ENCODE measurements at regions not wholly inside any gene's neighbourhood (a gene's known extent, or its start where the extent isn't known, plus 50 kb on each side); places are given as distances from the start of the nearest gene placed in this dataset.
A peak's percentile ranks its signal among the peaks of the same experiment; 100 is the strongest.

DNA sequence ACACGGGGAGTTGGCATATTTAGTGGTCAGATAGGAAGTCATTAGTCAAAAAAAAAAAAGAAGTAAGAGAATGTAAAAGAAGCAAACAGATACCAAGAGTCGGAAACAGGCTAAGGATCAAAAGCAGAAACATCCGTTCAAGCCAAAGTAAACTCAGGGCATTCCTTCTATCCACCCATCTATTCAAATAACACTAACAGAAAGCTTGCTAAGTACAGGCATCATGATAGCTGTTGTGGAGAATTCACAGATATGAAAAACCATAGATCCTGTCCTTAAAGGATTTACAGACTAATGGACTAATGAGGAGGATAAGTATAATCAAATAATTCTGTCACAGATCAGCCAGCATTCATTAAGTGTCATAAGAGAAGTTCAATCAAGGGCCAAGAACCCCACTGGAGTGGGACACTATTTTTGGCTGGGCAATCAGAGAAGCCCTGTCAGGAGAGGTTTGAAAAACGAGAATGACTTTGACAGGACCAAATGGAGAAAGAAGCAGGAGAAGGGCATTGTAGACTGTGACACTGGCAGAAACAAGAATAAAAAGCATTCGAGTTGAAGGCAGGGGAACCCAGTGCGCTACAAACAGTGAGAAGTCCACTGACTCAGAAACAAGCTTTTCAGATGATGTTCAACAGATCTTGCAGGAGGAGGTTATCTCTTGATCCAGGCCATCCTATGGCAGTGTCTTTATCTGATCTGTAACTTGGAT lies 154.2 kb upstream of the TSLP start (continued):
- no peak for TF ChIP-seq FOXJ3 (CRISPR knock-in tag; IDR thresholded peaks at IDR 0.05)
- TF ChIP-seq YY1 (IDR thresholded peaks at IDR 0.05; ENCODE audit: low read depth), result no peak
- TF ChIP-seq USF1 (IDR thresholded peaks at IDR 0.05; ENCODE audit: borderline replicate concordance, low read depth), result no peak
- TF ChIP-seq TCF12 (IDR thresholded peaks at IDR 0.05), result peak; percentile 89
- peak; percentile 60 for TF ChIP-seq JUND (IDR thresholded peaks at IDR 0.05)
- TF ChIP-seq, protein P1, sequence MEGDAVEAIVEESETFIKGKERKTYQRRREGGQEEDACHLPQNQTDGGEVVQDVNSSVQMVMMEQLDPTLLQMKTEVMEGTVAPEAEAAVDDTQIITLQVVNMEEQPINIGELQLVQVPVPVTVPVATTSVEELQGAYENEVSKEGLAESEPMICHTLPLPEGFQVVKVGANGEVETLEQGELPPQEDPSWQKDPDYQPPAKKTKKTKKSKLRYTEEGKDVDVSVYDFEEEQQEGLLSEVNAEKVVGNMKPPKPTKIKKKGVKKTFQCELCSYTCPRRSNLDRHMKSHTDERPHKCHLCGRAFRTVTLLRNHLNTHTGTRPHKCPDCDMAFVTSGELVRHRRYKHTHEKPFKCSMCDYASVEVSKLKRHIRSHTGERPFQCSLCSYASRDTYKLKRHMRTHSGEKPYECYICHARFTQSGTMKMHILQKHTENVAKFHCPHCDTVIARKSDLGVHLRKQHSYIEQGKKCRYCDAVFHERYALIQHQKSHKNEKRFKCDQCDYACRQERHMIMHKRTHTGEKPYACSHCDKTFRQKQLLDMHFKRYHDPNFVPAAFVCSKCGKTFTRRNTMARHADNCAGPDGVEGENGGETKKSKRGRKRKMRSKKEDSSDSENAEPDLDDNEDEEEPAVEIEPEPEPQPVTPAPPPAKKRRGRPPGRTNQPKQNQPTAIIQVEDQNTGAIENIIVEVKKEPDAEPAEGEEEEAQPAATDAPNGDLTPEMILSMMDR (IDR thresholded peaks at IDR 0.05), result no peak
- TF ChIP-seq RAD21 (IDR thresholded peaks at IDR 0.05; ENCODE audit: low read length), result peak; percentile 1; the same call in 1 of the 2 replicates
- TF ChIP-seq, protein P2, sequence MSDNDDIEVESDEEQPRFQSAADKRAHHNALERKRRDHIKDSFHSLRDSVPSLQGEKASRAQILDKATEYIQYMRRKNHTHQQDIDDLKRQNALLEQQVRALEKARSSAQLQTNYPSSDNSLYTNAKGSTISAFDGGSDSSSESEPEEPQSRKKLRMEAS (IDR thresholded peaks at IDR 0.05; ENCODE audit: low read depth), result 0 out of 2 replicates have a peak, but pooled peaks have one; percentile 28
- no peak for TF ChIP-seq MXI1 (IDR thresholded peaks at IDR 0.05; ENCODE audit: low read depth, low read length)
- no peak for TF ChIP-seq SIN3A (IDR thresholded peaks at IDR 0.05; ENCODE audit: borderline replicate concordance, low read depth, low read length)
- TF ChIP-seq, protein P3, sequence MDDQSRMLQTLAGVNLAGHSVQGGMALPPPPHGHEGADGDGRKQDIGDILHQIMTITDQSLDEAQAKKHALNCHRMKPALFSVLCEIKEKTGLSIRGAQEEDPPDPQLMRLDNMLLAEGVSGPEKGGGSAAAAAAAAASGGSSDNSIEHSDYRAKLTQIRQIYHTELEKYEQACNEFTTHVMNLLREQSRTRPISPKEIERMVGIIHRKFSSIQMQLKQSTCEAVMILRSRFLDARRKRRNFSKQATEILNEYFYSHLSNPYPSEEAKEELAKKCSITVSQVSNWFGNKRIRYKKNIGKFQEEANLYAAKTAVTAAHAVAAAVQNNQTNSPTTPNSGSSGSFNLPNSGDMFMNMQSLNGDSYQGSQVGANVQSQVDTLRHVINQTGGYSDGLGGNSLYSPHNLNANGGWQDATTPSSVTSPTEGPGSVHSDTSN (IDR thresholded peaks at IDR 0.05), result peak; percentile 77
- TF ChIP-seq MEF2A (IDR thresholded peaks at IDR 0.05; ENCODE audit: borderline replicate concordance, low read depth), result peak; percentile 33
- TF ChIP-seq, protein P4, sequence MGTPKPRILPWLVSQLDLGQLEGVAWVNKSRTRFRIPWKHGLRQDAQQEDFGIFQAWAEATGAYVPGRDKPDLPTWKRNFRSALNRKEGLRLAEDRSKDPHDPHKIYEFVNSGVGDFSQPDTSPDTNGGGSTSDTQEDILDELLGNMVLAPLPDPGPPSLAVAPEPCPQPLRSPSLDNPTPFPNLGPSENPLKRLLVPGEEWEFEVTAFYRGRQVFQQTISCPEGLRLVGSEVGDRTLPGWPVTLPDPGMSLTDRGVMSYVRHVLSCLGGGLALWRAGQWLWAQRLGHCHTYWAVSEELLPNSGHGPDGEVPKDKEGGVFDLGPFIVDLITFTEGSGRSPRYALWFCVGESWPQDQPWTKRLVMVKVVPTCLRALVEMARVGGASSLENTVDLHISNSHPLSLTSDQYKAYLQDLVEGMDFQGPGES (IDR thresholded peaks at IDR 0.05; ENCODE audit: low read depth, low read length), result no peak
- TF ChIP-seq, protein P5, sequence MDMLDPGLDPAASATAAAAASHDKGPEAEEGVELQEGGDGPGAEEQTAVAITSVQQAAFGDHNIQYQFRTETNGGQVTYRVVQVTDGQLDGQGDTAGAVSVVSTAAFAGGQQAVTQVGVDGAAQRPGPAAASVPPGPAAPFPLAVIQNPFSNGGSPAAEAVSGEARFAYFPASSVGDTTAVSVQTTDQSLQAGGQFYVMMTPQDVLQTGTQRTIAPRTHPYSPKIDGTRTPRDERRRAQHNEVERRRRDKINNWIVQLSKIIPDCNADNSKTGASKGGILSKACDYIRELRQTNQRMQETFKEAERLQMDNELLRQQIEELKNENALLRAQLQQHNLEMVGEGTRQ (IDR thresholded peaks at IDR 0.05; ENCODE audit: borderline replicate concordance, low read depth, low read length), result no peak
- peak; percentile 4; the same call in 1 of the 2 replicates for TF ChIP-seq GABPA (IDR thresholded peaks at IDR 0.05; ENCODE audit: low read depth)
- TF ChIP-seq EP300 (IDR thresholded peaks at IDR 0.05; ENCODE audit: borderline replicate concordance in 1 of 2, low read depth in 1 of 2, low read length in 1 of 2), result peak; percentile 59 to 94
- no peak for TF ChIP-seq ELF1 (IDR thresholded peaks at IDR 0.05)
- no peak for TF ChIP-seq POLR2AphosphoS5 (IDR thresholded peaks at IDR 0.05; ENCODE audit: low read depth, low read length)
- TF ChIP-seq TEAD4 (IDR thresholded peaks at IDR 0.05; ENCODE audit: borderline replicate concordance, insufficient read depth), result peak; percentile 77; the same call in 1 of the 2 replicates
- TF ChIP-seq FOSL2 (IDR thresholded peaks at IDR 0.05; ENCODE audit: borderline replicate concordance, low read depth), result peak; percentile 33; the same call in 1 of the 2 replicates
- TF ChIP-seq CHD2 (IDR thresholded peaks at IDR 0.05; ENCODE audit: low read length, partially characterized antibody), result no peak

Measured in SK-N-SH (cell line).